ENCODE measurements at regions not wholly inside any gene's neighbourhood (a gene's known extent, or its start where the extent isn't known, plus 50 kb on each side); places are given as distances from the start of the nearest gene placed in this dataset.

- Histone ChIP-seq H3K4me3 (no peak overlapping the region), H3K4me1 (no peaks in the 10 kb centered on the region), H3K9me3 (no peaks in the 10 kb centered on the region), H3K27ac (replicated peaks in 1 of 4) (no peak overlapping the region), H3K27me3 (no peaks in the 10 kb centered on the region), H3K36me3 (no peaks in the 10 kb centered on the region)
- intact Hi-C loops (cut with DNase I): no loop called here
- no peak for DNase-seq (ENCODE audit: extremely low spot score)
- no peak for TF ChIP-seq EP300 (IDR thresholded peaks at IDR 0.05)
- no peak for TF ChIP-seq CTCF (IDR thresholded peaks at IDR 0.05)
- TF ChIP-seq POLR2AphosphoS5 (IDR thresholded peaks at IDR 0.05): no peak
- TF ChIP-seq POLR2A (IDR thresholded peaks at IDR 0.05; ENCODE audit: low read depth): no peak
Observed at GRCh38 chr17:55900188-55900587, 149.3 kb downstream of the PCTP start.

- Histone ChIP-seq H3K9me3 (peaks cover 0 to 5% (median 0%) of the 10 kb centered on the region in 4 donors), H3K27ac (replicated peaks in 1 of 4) (no peak overlapping the region), H3K27me3 (no peaks in the 10 kb centered on the region), H3K4me1 (no peaks in the 10 kb centered on the region), H3K36me3 (no peaks in the 10 kb centered on the region), H3K4me3 (no peak overlapping the region)
- DNase-seq (ENCODE audit: extremely low spot score): no peak
- no peak for TF ChIP-seq CTCF (IDR thresholded peaks at IDR 0.05)
- no peak for TF ChIP-seq POLR2AphosphoS5 (IDR thresholded peaks at IDR 0.05)
- TF ChIP-seq POLR2A (IDR thresholded peaks at IDR 0.05; ENCODE audit: low read depth): no peak
- no peak for TF ChIP-seq EP300 (IDR thresholded peaks at IDR 0.05)
- whole genome bisulfite sequencing: 66% methylated on average over 2 of the region's 2 CpGs
- intact Hi-C loops (cut with DNase I): no loop called here
Observed at GRCh38 chr17:55903028-55903690, 152.3 kb downstream of the PCTP start.

GRCh38 chr17:55909776-55910175 is 158.9 kb downstream of the PCTP start:
- no peaks in the 10 kb centered on the region for H3K4me1 ChIP-seq
- intact Hi-C loops (cut with DNase I): no loop called here

GRCh38 chr17:55911186-55911585 is 160.3 kb downstream of the PCTP start:
- TF ChIP-seq CTCF (IDR thresholded peaks at IDR 0.05): no peak
- TF ChIP-seq POLR2A (IDR thresholded peaks at IDR 0.05; ENCODE audit: low read depth): no peak
- TF ChIP-seq POLR2AphosphoS5 (IDR thresholded peaks at IDR 0.05): no peak
- TF ChIP-seq EP300 (IDR thresholded peaks at IDR 0.05): no peak
- Histone ChIP-seq H3K4me1 (no peaks in the 10 kb centered on the region), H3K27ac (replicated peaks in 1 of 4) (no peak overlapping the region), H3K36me3 (no peaks in the 10 kb centered on the region), H3K27me3 (peaks cover 0 to 8% (median 0%) of the 10 kb centered on the region in 4 donors), H3K4me3 (no peak overlapping the region), H3K9me3 (peaks cover 0 to 5% (median 0%) of the 10 kb centered on the region in 4 donors)
- intact Hi-C loops (cut with DNase I): no loop called here
- DNase-seq (ENCODE audit: extremely low spot score): no peak
- WGBS: no CpG with 5 or more reads among the region's 4 CpGs

More at GRCh38 chr17:55909776-55910175, 158.9 kb downstream of the PCTP start:
- no peak for DNase-seq (ENCODE audit: extremely low spot score)
- H3K9me3 ChIP-seq: peaks cover 0 to 5% (median 0%) of the 10 kb centered on the region in 4 donors
- no peak overlapping the region for H3K4me3 ChIP-seq
- H3K36me3 ChIP-seq: no peaks in the 10 kb centered on the region
- TF ChIP-seq EP300 (IDR thresholded peaks at IDR 0.05) (no peak), POLR2AphosphoS5 (IDR thresholded peaks at IDR 0.05) (no peak), CTCF (IDR thresholded peaks at IDR 0.05) (no peak), POLR2A (IDR thresholded peaks at IDR 0.05; ENCODE audit: low read depth) (no peak)
- peaks cover 0 to 8% (median 0%) of the 10 kb centered on the region in 4 donors for H3K27me3 ChIP-seq
- no peak overlapping the region for H3K27ac ChIP-seq (replicated peaks in 1 of 4)
- WGBS: 72% methylated on average over 3 of the region's 5 CpGs

- Histone ChIP-seq H3K27ac (replicated peaks in 1 of 4) (no peak overlapping the region), H3K27me3 (no peaks in the 10 kb centered on the region), H3K4me3 (no peak overlapping the region), H3K9me3 (peaks cover 0 to 3% (median 0%) of the 10 kb centered on the region in 4 donors), H3K4me1 (no peaks in the 10 kb centered on the region), H3K36me3 (no peaks in the 10 kb centered on the region)
- DNase-seq (ENCODE audit: extremely low spot score): no peak
- intact Hi-C loops (cut with DNase I): no loop called here
- 83% methylated on average over 1 of the region's 1 CpG for WGBS
- TF ChIP-seq POLR2AphosphoS5 (IDR thresholded peaks at IDR 0.05) (no peak), CTCF (IDR thresholded peaks at IDR 0.05) (no peak), EP300 (IDR thresholded peaks at IDR 0.05) (no peak), POLR2A (IDR thresholded peaks at IDR 0.05; ENCODE audit: low read depth) (no peak)
Observed at GRCh38 chr17:55925440-55925839, 174.6 kb downstream of the PCTP start.
